ENCODE measurements at regions not wholly inside any gene's neighbourhood (a gene's known extent, or its start where the extent isn't known, plus 50 kb on each side); places are given as distances from the start of the nearest gene placed in this dataset.

DNA sequence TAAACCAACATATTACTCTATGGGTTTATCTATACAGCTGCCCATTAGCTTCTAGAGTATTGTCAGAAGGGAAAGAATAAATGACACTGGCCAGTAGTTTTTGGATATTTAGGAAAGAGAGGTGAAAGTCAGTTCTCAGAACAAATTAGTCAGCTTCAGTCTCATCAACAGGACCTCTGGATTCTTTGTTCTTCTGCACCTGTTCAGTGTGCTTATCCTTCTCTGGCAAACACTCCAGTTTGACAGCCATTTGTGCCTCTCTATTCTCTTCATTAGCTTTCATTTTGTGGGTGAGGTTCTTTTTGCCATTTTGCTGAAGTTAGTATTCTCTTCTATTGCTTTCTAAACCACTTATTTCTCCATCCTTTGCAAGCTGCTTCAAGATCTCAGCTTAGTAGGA is 107.0 kb downstream of the PCDH18 start:
- no peaks in the 10 kb centered on the region for H3K4me1 ChIP-seq
- no peaks in the 10 kb centered on the region for H3K27me3 ChIP-seq
- H3K9me3 ChIP-seq, result no peaks in the 10 kb centered on the region
- H3K4me3 ChIP-seq, result no peak overlapping the region
- no peak overlapping the region for H3K27ac ChIP-seq
- TF ChIP-seq POLR2A (IDR thresholded peaks at IDR 0.05) (no peak), CTCF (IDR thresholded peaks at IDR 0.05) (no peak)
- ATAC-seq (no peak), DNase-seq (no peak)
- intact Hi-C loops (cut with DNase I), result no loop called here
- no peaks in the 10 kb centered on the region for H3K36me3 ChIP-seq

DNA sequence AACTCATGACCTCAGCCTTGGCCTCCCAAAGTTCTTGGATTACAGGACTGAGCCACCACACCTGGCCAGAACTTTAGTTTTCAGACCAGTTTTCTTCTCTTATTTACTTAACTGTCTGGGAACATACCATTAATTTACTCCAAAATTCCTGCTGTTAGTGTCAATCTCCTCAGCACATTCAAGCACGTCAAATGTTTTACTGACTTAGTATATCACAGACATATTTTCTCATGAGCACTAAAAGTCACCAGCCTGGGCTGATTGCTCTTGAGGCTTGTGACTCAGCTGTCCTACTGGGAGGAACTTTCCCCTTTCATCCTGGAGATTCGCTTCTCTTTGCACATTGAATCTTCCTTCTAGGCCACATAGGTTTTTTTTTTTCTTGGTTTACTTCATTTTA is 109.6 kb downstream of the PCDH18 start:
- TF ChIP-seq POLR2A (IDR thresholded peaks at IDR 0.05) (no peak), CTCF (IDR thresholded peaks at IDR 0.05) (no peak)
- WGBS (ENCODE audit: insufficient coverage, low coverage, low lambda C conversion rate, missing lambda C conversion rate), result 69% methylated on average over 2 of the region's 2 CpGs
- Histone ChIP-seq H3K9me3 (no peaks in the 10 kb centered on the region), H3K4me1 (no peaks in the 10 kb centered on the region), H3K4me3 (no peak overlapping the region), H3K27me3 (no peaks in the 10 kb centered on the region), H3K36me3 (no peaks in the 10 kb centered on the region), H3K27ac (no peak overlapping the region)
- no peak for DNase-seq
- intact Hi-C loops (cut with DNase I), result no loop called here
- no peak for ATAC-seq

- no peaks in the 10 kb centered on the region for H3K4me1 ChIP-seq
- WGBS (ENCODE audit: insufficient coverage, low coverage, low lambda C conversion rate, missing lambda C conversion rate), result 58% methylated on average over 8 of the region's 8 CpGs
- H3K27ac ChIP-seq, result no peak overlapping the region
- DNase-seq (no peak), ATAC-seq (no peak)
- H3K9me3 ChIP-seq, result no peaks in the 10 kb centered on the region
- H3K36me3 ChIP-seq, result no peaks in the 10 kb centered on the region
- no peaks in the 10 kb centered on the region for H3K27me3 ChIP-seq
- no peak overlapping the region for H3K4me3 ChIP-seq
- intact Hi-C loops (cut with DNase I), result no loop called here
- no peak for TF ChIP-seq POLR2A (IDR thresholded peaks at IDR 0.05)
- TF ChIP-seq CTCF (IDR thresholded peaks at IDR 0.05), result no peak
Observed at GRCh38 chr4:137421796-137422195, 110.5 kb downstream of the PCDH18 start.

DNA sequence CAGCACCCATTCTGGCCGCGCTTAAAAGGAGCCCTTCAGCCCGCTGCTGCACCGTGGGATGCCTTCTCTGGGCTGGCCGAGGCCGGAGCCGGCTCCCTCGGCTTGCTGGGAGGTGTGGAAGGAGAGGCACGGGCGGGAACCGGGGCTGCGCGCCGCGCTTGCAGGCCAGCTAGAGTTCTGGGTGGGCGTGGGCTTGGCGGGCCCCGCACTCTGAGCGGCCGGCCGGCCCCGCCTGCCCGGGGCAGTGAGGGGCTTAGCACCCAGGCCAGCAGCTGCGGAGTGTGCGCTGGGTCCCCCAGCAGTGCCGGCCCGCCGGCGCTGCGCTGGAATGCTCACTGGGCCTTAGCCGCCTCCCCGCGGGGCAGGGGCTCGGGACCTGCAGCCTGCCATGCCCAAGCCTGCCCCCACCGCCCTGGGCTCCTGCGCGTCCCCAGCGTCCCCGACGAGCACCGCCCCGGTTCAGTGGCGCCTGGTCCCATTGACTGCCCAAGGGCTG is 111.3 kb downstream of the PCDH18 start:
- TF ChIP-seq CTCF (IDR thresholded peaks at IDR 0.05), result no peak
- no peak for TF ChIP-seq POLR2A (IDR thresholded peaks at IDR 0.05)
- ATAC-seq (no peak), DNase-seq (no peak)
- 100% methylated on average over 1 of the region's 43 CpGs for WGBS (ENCODE audit: insufficient coverage, low coverage, low lambda C conversion rate, missing lambda C conversion rate)
- no peak overlapping the region for H3K4me3 ChIP-seq
- H3K27me3 ChIP-seq, result no peaks in the 10 kb centered on the region
- intact Hi-C loops (cut with DNase I), result no loop called here
- H3K36me3 ChIP-seq, result no peaks in the 10 kb centered on the region
- no peaks in the 10 kb centered on the region for H3K9me3 ChIP-seq
- no peak overlapping the region for H3K27ac ChIP-seq
- H3K4me1 ChIP-seq, result no peaks in the 10 kb centered on the region

DNA sequence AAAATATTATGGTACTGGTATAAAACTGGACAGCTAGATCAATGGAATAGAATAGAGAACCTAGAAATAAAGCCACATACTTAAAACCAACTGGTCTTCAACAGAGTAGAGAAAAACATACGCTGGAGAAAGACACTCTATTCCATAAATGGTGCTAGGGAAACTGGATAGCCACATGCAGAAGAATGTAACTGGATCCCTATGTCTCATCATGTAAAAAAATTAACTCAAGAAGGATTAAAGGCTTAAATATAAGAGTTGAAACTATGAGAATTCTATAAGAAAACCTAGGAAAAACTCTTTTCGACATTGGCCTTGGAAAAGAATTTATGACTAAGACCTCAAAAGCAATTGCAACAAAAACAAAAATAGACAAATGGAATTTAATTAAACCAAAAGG is 114.6 kb downstream of the PCDH18 start:
- intact Hi-C loops (cut with DNase I), result no loop called here

More for the DNA sequence above, 114.6 kb downstream of the PCDH18 start:
- ATAC-seq (no peak), DNase-seq (no peak)
- WGBS (ENCODE audit: insufficient coverage, low coverage, low lambda C conversion rate, missing lambda C conversion rate), result 53% methylated on average over 2 of the region's 2 CpGs
- no peak overlapping the region for H3K4me3 ChIP-seq
- H3K27me3 ChIP-seq, result no peaks in the 10 kb centered on the region
- no peak overlapping the region for H3K27ac ChIP-seq
- no peaks in the 10 kb centered on the region for H3K36me3 ChIP-seq
- TF ChIP-seq CTCF (IDR thresholded peaks at IDR 0.05) (no peak), POLR2A (IDR thresholded peaks at IDR 0.05) (no peak)
- H3K4me1 ChIP-seq, result no peaks in the 10 kb centered on the region
- no peaks in the 10 kb centered on the region for H3K9me3 ChIP-seq
